ENCODE measurements at regions not wholly inside any gene's neighbourhood (a gene's known extent, or its start where the extent isn't known, plus 50 kb on each side); places are given as distances from the start of the nearest gene placed in this dataset.

- TF ChIP-seq CHD2 (IDR thresholded peaks at IDR 0.05; ENCODE audit: low read length) (no peak), JUN (IDR thresholded peaks at IDR 0.05; ENCODE audit: low read depth, low read length) (no peak), CTCF (IDR thresholded peaks at IDR 0.05; ENCODE audit: control extremely low read depth in 1 of 3, insufficient read depth in 1 of 3, low read depth in 1 of 3, low read length in 3 of 3) (no peak), POLR2A (IDR thresholded peaks at IDR 0.05; ENCODE audit: control extremely low read depth in 1 of 2, low read depth in 2 of 2, low read length in 2 of 2) (no peak), RAD21 (IDR thresholded peaks at IDR 0.05 in 1 of 2, conservative IDR thresholded peaks at IDR 0.05 in 1 of 2; ENCODE audit: low read depth in 2 of 2, low read length in 2 of 2) (no peak), USF2 (IDR thresholded peaks at IDR 0.05; ENCODE audit: low read length) (no peak)
Observed at GRCh38 chr2:173664513-173664910, 300.7 kb downstream of the SP3 start.
